GM21515 (cell line): ENCODE measurements at regions not wholly inside any gene's neighbourhood (a gene's known extent, or its start where the extent isn't known, plus 50 kb on each side); places are given as distances from the start of the nearest gene placed in this dataset.
"Not testable (repeated sequence)": the region's sequence is repeated elsewhere in the genome, so short reads cannot be mapped to it uniquely, and the experiment has no call there.

Experiments
- ATAC-seq: cut with Tn5 transposase; IDR thresholded peaks from one replicate; pipeline ENCODE4 v1.9.1; 2021; ENCODE audit not compliant: unreplicated experiment

DNA sequence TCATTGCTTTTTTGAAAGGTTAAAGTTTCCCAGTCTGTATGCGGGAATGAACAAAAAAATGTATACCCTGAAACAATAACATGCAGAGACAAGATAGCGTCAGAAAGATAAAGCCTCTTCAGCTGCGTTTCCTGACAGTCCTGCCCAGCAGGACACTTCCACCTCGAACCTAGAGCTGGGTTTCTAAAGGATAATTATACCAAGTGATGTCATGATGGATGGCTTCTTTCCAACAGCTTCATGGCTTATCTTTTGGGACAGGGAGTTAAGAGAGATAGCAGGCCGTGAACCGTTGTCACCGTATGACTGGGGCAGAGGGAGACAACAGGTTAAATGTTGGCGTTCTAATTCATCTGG is 267.6 kb upstream of the SGK1 start:
- ATAC-seq = no peak

DNA sequence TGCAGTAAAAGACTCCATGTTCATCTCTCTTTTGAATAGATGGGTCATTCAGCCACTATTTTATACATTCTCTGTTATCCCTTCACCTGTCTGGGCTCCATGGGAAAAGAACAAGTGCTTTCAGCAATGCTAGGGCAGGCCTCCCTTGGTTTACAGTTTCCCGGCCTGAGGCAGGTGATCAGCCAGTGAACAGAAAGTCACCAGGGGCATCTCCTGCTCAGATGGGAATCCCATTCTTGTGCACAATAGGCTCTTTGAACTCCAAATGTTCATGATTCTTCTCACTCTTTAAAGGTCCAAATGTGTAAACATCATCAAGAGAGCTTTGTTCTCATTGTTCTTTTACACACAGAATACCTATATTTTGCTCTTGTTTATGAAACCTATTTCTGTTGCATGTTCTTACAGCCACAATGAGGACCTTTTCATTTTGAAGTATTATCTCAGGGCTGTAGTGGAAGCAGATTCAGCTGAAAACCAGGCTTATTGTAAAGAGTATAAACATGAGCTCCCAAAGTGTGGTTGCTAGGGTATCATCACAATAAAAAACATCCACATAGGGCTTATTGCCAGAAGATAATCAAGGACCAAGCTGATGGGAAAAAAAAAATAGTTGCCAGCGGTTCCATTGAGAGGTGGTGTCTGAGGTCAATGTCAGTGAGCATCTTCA is 267.1 kb upstream of the SGK1 start:
- no peak for ATAC-seq

DNA sequence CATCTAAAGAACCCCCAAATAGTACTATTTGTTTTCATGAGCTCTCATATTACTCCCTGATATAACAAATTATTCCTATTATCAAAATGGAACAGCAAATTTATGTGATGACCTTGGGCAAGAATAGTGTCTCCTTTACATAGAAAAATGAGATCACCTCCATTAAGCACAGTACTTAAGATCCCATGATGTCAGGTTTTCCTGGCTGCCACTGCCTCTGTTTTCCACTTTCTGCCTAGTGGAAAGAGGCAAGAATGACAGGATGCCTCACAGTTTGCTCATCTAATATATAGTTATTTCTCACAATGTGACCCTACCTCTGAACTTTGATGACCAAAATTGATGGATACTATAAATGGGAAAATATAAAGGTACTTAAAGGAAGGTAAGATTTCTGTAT is 260.1 kb upstream of the SGK1 start:
- ATAC-seq = no peak

DNA sequence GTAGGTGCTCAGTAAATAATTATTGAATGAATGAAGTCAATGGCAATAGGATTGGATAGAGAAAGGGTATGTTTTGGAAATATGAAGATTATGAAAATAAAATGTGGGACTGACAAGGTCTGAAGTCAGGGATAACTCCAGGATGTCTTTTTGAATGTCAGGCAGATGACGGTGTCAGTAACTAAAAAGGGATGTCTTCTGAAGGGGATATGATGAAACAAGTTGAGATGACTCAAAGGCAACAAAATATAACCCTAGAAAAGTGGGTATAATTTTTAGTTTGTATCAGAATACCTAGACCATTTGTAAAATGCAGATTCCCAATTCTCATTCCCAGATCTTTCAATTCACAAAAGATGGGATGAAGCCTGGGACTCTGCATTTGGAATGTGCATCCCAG is 257.3 kb upstream of the SGK1 start:
- ATAC-seq = no peak

DNA sequence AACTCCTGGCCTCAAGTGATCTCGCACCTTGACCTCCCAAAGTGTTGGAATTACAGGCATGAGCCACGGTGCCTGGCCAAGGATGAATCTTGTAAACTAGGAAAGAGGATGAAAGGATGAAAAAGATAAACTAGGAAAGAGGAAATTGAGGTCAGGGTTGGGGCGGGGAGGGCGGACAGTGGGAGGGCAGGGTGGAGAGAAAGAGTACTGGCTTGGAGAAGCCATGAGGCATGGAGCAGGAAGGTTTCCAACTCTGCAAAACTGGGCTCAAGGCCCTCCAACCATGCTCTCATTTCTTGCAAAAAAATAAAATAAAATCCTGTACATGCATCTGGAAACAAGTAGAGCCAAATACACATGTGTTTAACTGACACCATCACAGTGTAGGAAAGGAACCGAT is 256.6 kb upstream of the SGK1 start:
- ATAC-seq = no peak

DNA sequence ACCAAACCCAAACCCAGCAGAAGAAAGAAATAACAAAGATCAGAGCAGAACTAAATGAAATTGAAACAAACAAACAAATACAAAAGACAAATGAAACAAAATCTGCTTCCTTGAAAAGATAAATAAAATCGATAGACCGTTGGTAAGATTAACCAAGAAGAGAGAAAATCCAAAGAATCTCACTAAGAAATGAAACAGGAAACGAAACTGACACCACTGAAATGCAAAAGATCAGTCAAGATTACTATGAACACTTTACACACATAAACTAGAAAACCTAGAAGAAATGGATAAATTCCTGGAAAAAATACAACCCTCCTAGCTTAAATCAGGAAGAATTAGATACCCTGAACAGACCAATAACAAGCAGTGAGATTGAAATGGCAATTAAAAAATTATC is 252.1 kb upstream of the SGK1 start:
- ATAC-seq = not testable (repeated sequence)

DNA sequence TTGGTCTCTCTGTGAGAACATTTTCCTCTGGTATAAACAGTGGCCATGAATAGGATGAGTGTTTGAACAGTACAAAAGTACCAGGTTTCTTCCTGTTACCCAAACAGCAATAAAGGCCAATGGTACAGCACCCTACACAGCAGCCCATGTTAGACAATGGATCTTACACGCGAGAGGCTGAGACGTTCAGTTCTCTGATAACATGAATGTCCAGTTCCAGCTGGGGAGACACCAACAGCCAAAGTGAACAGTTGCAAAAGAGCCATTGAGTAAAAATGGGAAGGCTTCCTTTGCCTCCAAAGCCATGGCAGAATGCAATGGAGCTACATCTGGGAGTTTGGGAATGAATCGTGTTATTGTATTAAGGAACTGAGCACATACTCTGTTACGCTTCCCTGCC is 246.8 kb upstream of the SGK1 start:
- no peak for ATAC-seq

DNA sequence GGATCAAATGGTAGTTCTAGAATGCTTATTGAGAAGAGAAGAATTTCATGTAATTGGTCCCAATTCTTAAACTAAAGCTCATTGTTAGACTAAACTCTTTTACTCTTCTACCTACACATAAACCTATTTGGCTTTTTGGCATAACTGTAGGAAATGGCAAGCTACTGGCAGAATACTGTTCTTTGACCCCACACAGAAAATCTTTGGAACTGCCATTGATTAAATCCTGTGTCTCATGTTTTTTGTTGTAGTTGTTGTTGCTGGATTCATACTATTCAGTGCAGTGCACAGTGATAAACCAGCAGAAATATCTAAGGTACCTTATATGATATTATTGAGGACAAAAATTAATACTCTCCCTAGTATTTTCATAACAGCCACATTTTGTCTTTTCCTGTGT is 242.1 kb upstream of the SGK1 start:
- ATAC-seq = no peak

DNA sequence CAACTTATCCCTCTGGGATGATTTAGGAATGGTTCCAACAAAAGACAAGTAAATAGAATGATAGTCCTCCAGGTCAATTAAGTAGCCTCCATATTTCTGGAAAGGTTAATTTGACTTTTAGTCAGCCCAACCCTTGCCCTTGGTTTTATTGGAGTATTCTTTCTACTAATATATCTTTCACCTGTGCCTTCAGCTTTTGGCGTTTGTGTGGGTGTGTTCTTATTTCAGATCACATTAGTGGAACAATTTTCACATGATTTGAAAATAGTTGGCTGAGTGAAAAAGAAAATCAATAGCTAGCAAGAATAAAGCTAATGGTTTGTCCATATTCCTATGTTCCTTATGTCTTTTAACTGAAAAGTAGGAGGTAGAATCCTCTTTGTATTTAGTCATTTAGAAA is 239.6 kb upstream of the SGK1 start:
- ATAC-seq = no peak

DNA sequence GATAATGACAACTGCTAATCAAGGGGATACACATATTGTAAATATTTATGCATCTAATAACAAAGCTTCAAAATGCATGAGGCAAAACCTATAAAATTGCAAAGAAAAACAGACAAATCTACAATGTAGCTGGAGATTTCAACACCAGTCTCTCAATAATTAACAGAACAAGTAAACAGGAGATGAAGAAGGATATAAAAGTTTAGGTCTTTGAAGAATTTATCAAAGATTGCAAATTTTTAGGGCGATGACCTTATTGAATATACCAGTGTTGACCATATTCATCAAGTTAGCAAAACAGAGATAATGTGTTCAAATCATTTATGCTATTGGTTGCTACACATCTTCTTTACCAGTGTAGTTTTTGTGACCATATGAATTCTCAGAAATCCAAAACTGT is 237.8 kb upstream of the SGK1 start:
- no peak for ATAC-seq

DNA sequence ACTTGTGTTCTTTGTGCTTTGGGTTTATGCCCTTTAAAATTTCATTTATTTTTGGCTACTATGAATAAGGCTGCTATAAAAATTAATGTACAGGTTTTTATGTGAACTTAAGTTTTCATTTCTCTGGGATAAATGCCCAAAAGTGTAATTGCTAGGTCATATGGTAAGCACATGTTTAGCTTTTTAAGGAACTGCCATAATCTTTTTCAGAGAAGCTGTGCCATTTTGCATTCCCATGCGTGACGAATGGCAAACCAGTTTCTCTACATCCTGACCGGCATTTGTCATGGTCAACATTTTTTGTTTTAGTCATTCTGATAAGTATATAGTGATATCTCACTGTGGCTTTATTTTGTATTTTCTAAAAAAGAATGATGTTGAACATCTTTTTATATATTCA is 236.0 kb upstream of the SGK1 start:
- no peak for ATAC-seq

DNA sequence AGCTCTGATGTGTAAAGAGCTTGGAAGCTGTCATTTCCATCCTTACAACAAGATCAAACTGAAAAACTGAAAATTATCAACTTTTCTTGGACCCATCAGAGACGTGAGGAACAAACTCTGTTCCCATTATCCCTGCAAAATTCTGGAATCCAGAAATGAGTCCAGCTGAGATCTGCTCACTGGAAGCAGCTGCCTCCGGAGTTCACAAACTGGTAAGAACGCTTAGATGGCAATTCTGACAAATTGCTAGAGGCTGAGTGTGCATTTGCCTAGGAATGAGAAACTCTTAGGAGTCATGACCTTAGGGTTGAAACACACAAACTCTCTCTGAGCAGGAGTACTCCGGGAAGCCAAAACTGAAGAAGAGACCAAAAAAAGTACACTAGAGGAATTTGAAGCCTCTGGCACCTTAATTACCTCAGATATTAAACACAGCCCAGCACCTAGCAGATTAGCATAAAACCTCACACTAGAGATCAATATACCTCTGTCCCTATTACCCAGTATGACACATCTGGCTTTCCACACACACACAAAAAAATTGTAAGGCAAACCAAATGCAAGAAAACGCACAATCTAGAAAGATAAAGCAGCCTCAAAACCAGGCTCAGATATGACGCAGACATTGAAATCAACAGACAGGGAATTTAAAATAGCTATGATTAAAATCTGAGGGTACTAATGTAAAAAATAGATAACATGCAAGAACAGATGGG is 233.5 kb upstream of the SGK1 start:
- ATAC-seq = no peak

DNA sequence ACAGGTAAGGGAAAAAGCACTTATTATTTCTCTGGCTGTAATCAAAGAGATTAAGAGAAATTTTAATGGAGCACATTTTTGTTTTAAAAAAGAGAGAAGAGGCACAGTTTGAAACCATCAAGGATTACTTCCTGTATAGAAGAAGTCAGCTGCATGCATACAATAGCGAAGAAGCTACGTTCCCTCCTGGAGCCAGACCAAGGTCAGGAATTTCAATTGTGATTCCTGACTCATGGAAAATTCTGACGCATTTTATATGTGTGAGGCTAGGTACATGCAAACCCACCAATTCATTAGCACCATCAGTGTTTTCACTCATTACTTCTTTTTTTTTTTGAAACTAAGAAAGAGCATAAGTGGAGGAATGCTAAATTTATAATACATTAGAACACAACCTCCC is 232.7 kb upstream of the SGK1 start:
- no peak for ATAC-seq

DNA sequence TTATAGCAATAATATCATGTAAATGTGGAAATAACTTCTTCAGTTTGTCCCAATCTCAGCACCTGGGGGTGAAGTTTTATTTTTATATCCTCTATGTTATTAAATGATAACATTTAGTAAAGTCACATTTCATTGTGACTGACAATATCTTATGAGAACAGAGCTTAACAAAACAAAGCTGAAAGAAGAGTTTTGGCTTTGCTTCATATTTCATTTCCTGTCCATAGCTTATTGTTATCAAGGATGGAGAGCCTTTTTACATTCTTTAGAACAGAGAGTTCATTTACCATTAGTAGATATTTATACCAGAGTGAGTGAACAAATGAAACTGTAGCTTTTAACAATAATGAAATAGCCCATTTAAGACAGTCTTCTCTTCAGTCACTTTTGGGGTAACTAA is 231.9 kb upstream of the SGK1 start:
- ATAC-seq = no peak

DNA sequence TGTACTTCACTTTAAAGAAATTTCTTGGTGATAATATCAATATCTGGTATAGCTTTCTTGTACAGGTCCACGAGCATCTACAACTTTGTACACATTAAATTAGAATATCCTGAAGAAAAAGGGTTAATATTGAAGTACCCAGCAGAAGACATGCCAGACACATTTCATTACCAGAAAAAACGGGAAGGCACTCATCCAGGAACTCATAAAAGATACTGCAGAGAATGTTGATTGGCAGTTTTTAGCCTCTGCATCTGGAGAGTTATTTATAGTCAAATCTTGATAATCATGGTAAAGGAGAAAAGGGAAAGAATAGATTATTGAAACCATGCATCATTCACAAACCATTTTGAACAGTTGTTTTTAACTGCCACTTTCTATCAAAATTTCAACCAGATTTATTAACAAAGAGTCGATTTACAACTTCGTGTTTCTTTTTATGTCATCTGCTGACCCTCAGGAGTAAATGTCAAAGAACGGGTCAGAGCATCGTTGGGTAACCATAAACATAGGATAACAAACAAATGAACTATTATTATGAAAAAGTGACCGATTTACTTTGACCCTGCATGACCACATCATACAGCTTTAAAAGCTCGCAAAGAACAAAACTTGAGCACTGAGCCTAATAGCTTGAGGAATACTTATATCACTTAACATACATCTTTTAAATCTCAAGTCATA is 229.2 kb upstream of the SGK1 start:
- no peak for ATAC-seq

DNA sequence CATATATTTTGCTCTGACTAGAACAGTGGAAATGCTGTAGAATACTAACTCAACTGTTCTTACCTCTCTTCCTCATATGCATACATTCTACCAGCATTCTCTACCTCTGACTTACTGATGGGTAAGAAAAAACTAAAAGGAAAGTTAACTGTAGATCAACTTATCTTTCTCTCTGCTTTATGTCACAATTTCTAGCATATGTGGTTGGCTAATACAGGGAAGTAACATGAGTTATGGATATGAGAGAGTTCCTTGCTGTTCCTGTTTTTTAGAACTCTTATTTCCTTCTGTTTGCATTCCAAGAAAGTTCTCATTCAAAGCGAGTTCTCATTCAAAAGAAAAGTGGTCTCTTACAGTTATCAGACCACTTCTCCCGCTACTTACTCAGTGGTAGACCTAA is 226.8 kb upstream of the SGK1 start:
- no peak for ATAC-seq

DNA sequence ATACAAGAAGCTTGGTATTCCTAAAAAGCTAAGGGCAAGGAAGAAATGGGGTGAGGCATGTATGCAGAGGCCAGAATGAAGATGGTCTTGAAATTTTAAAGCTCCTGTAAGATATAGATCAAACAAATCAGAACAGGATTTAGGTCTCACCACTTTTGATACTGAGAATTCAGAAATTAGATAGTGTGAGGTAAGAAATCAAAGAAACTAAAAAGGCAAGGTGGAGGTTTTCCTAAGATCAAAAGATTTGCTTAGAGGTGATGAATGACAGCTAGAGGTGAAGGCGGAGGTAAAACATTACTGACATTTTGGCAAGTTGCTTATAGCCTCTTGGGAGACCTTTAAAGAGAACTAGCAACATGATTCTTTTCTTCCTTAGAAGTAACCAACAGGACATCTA is 225.2 kb upstream of the SGK1 start:
- ATAC-seq = no peak

DNA sequence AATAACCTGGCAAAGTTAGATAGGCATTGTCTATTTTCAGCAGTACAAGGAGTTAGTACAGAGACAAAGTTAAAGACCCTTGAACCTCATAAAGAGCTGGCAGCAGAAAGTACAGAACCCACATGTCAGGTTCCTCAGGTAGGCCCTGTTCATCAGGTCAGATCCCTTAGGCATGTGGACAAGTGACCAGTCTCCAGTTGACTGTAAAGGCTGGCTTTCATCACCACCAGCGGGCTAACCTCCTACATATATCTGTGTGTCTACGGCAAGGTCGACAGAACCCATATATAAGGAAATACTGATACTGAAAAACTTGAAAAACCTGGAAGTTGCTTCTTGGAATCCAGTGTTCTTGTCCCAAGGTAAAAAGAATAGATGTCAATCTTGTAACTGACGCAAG is 223.1 kb upstream of the SGK1 start:
- ATAC-seq = no peak

DNA sequence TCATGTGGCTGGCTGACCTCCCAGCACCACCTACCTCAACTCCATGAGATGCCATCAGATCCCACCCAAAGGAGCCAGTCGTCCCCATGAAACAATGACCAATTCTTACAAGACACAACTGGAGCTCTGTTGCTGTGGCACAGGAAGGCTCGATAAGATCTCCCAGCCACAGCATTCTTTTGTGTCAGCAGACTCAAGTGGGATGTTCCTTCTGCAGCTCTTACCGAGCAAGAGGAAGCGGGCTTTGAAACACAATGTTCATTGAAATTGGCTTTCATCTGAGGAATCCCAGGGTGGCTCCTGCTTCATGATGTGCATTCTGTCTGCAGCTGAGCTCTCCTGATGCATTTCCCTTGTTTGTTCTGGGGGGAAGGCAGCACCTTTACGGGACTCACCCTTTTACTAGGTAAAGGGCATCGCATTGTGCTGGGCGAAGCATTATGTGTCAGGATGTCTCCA is 222.0 kb upstream of the SGK1 start:
- no peak for ATAC-seq

DNA sequence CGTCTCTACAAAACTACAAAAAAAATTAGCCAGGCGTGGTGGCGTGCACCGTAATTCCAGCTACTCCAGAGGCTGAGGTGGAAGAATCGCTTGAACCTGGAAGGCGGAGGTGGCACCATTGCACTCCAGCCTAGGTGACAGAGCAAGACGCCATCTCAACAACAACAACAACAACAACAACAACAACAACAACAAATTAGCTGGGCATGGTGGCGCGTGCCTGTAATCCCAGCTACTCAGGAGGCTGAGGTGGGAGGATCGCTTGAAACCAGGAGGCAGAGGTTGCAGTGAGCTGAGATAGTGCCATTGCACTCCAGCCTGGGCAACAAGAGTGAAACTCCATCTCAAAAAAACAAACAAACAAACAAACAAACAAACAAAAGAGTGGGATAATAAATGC is 219.9 kb upstream of the SGK1 start:
- ATAC-seq = not testable (repeated sequence)

DNA sequence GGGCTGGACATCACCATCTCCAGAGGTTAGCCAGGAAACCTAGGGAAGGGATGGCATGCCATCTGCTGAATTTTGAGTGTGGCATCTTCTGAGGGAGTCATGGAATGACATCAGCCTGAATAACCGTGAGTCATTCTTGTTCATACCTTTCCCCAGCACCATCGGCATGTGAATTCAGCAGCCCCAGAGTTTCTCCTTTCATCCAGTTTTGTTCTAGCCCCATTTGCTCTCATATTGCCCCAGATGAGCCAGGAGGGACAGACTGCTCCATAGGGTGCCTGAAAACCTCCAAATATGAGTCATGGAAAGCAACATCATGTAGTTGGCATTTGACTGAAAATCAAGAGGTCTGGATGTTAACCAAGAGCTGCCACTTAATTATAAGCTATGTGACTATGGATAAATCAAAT is 219.2 kb upstream of the SGK1 start:
- no peak for ATAC-seq

DNA sequence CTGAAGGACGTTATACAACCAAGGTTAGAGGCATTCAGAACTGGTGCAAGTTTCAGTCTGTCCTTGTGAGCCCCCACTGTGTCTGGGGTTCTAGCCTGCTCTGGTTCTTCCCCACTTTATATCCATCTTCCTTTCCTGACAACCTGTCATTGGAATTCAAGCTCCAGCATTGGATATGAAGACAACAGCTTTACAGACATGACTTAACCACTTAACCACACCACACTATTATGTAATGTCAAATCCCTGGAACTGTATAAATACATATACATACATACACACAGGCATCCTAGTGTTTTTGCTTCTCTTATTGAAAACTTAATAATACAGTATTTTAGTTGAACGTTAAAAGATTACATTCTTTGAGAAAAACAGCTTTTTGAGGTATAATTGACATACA is 217.9 kb upstream of the SGK1 start:
- ATAC-seq = no peak
